Loucy (cell line): ENCODE measurements at regions not wholly inside any gene's neighbourhood (a gene's known extent, or its start where the extent isn't known, plus 50 kb on each side); places are given as distances from the start of the nearest gene placed in this dataset.

ENCODE experiments used
- H2AFZ ChIP-seq: fragments of 200-600 bp; sonication (generic); 2 replicates; pipeline ENCODE4 v1.6.0; 2016; ENCODE audit warnings: antibody characterized with exemption, mild to moderate bottlenecking, low read length, moderate library complexity
- H3F3A ChIP-seq: fragments of 200-600 bp; 2 replicates; pipeline ENCODE4 v1.6.0; 2016; ENCODE audit warnings: antibody characterized with exemption, low read depth, mild to moderate bottlenecking
- H3K27me3 ChIP-seq: fragments of 200-600 bp; sonication (generic); 2 replicates; pipeline ENCODE4 v1.6.1; 2014; ENCODE audit warnings: low read length, mild to moderate bottlenecking; ENCODE audit not compliant: insufficient read depth, poor library complexity, severe bottlenecking
- H3K36me3 ChIP-seq: fragments of 200-600 bp; sonication (generic); 2 replicates; pipeline ENCODE4 v1.6.1; 2016; ENCODE audit warnings: low read length; ENCODE audit not compliant: insufficient read depth
- H3K4me1 ChIP-seq: fragments of 200-600 bp; sonication (generic); 2 replicates; pipeline ENCODE4 v1.5.1; 2014; ENCODE audit warnings: low read length, mild to moderate bottlenecking; ENCODE audit not compliant: insufficient read depth, poor library complexity, severe bottlenecking
- H3K4me2 ChIP-seq: fragments of 200-600 bp; sonication (generic); 2 replicates; pipeline ENCODE4 v1.6.0; 2014; ENCODE audit warnings: antibody characterized with exemption, low read length, low read depth, mild to moderate bottlenecking; ENCODE audit not compliant: poor library complexity, severe bottlenecking
- H3K4me3 ChIP-seq: fragments of 200-600 bp; sonication (generic); 2 replicates; pipeline ENCODE4 v1.5.1; 2014; ENCODE audit warnings: low read length, mild to moderate bottlenecking, mixed read lengths; ENCODE audit not compliant: poor library complexity, severe bottlenecking
- H3K79me2 ChIP-seq: fragments of 200-600 bp; sonication (generic); 2 replicates; pipeline ENCODE4 v1.6.1; 2014; ENCODE audit warnings: low read length; ENCODE audit not compliant: insufficient read depth
- H3K9ac ChIP-seq: fragments of 200-600 bp; sonication (generic); 2 replicates; pipeline ENCODE4 v1.6.0; 2014; ENCODE audit warnings: mild to moderate bottlenecking, low read depth, low read length, moderate library complexity; ENCODE audit not compliant: poor library complexity, severe bottlenecking
- H3K9me2 ChIP-seq: fragments of 200-600 bp; sonication (generic); replicated peaks from 2 replicates; pipeline ENCODE4 v1.6.1; 2016; ENCODE audit warnings: low read depth, low read length, mixed read lengths
- H3K9me3 ChIP-seq: fragments of 200-600 bp; sonication (generic); 2 replicates; pipeline ENCODE4 v1.6.1; 2014; ENCODE audit warnings: mild to moderate bottlenecking, antibody characterized with exemption, low read length, low read depth; ENCODE audit not compliant: insufficient read depth
- H4K20me1 ChIP-seq: fragments of 200-600 bp; sonication (generic); 2 replicates; pipeline ENCODE4 v1.6.0; 2014; ENCODE audit warnings: antibody characterized with exemption, low read length, mild to moderate bottlenecking; ENCODE audit not compliant: insufficient read depth, poor library complexity, severe bottlenecking
- CTCF ChIP-seq: fragments of 200-600 bp; sonication (generic); conservative IDR thresholded peaks from 2 replicates; pipeline ENCODE4 v1.5.1; 2014; ENCODE audit warnings: mild to moderate bottlenecking, antibody characterized with exemption, low read length
- EZH2phosphoT487 ChIP-seq: fragments of 200-600 bp; IDR thresholded peaks from 2 replicates; pipeline ENCODE4 v1.6.1; 2018; ENCODE audit warnings: antibody characterized with exemption, mild to moderate bottlenecking, moderate library complexity, borderline replicate concordance

- TF ChIP-seq CTCF: no peak
- no peak for TF ChIP-seq EZH2phosphoT487
- H3F3A ChIP-seq: no peaks in the 10 kb centered on the region
- no peaks in the 10 kb centered on the region for H3K4me1 ChIP-seq
- H3K36me3 ChIP-seq: no peaks in the 10 kb centered on the region
- no peaks in the 10 kb centered on the region for H4K20me1 ChIP-seq
- no peak overlapping the region for H3K4me2 ChIP-seq
- no peak overlapping the region for H2AFZ ChIP-seq
- no peak overlapping the region for H3K4me3 ChIP-seq
- no peaks in the 10 kb centered on the region for H3K9me3 ChIP-seq
- H3K9ac ChIP-seq: no peak overlapping the region
- H3K27me3 ChIP-seq: no peaks in the 10 kb centered on the region
- H3K79me2 ChIP-seq: no peaks in the 10 kb centered on the region
- H3K9me2 ChIP-seq: no peaks in the 10 kb centered on the region
Observed at GRCh38 chr2:145199827-145200706, 680.1 kb upstream of the ZEB2 start.

- Histone ChIP-seq H3K4me3 (no peak overlapping the region), H3K79me2 (no peaks in the 10 kb centered on the region), H3F3A (no peaks in the 10 kb centered on the region), H4K20me1 (no peaks in the 10 kb centered on the region), H3K4me2 (no peak overlapping the region), H3K4me1 (no peaks in the 10 kb centered on the region), H2AFZ (no peak overlapping the region), H3K27me3 (no peaks in the 10 kb centered on the region), H3K9me3 (no peaks in the 10 kb centered on the region), H3K36me3 (no peaks in the 10 kb centered on the region), H3K9me2 (no peaks in the 10 kb centered on the region), H3K9ac (no peak overlapping the region)
- TF ChIP-seq CTCF (no peak), EZH2phosphoT487 (no peak)
Observed at GRCh38 chr2:145199042-145199441, 679.1 kb upstream of the ZEB2 start.

- Histone ChIP-seq H3K4me1 (no peaks in the 10 kb centered on the region), H3K9ac (no peak overlapping the region), H3K4me2 (no peak overlapping the region), H3K36me3 (no peaks in the 10 kb centered on the region), H3K79me2 (no peaks in the 10 kb centered on the region), H3K9me3 (no peaks in the 10 kb centered on the region), H4K20me1 (no peaks in the 10 kb centered on the region), H3K4me3 (no peak overlapping the region), H3K9me2 (no peaks in the 10 kb centered on the region), H3F3A (no peaks in the 10 kb centered on the region), H2AFZ (no peak overlapping the region), H3K27me3 (no peaks in the 10 kb centered on the region)
- TF ChIP-seq CTCF (no peak), EZH2phosphoT487 (no peak)
Observed at GRCh38 chr2:145198555-145198954, 678.6 kb upstream of the ZEB2 start.
